ENCODE measurements at regions not wholly inside any gene's neighbourhood (a gene's known extent, or its start where the extent isn't known, plus 50 kb on each side); places are given as distances from the start of the nearest gene placed in this dataset.

- no peak for TF ChIP-seq POLR2G (IDR thresholded peaks at IDR 0.05; ENCODE audit: low read depth, low read length)
- no peak for TF ChIP-seq ZBTB43 (CRISPR knock-in tag; IDR thresholded peaks at IDR 0.05)
- TF ChIP-seq PHB (CRISPR knock-in tag; IDR thresholded peaks at IDR 0.05), result no peak
- no peak for TF ChIP-seq ZFP36 (IDR thresholded peaks at IDR 0.05; ENCODE audit: low read depth, low read length, partially characterized antibody)
- TF ChIP-seq MIER1 (IDR thresholded peaks at IDR 0.05; ENCODE audit: low read depth), result no peak
- 0% methylated on average over 4 of the region's 4 CpGs for WGBS (ENCODE audit: insufficient coverage, low coverage, missing lambda C conversion rate)
- intact Hi-C loops (cut with micrococcal nuclease), result no loop called here
- ATAC-seq (no peak), DNase-seq (ENCODE audit: extremely low read depth in 1 of 4, low spot score in 3 of 4) (no peak), FAIRE-seq (no peak)
- POLR2A ChIA-PET, result no interaction called here
- Histone ChIP-seq H3K9me3 (replicated peaks; ENCODE audit: control insufficient read depth, insufficient read depth, low read depth, low read length) (no peaks in the 10 kb centered on the region), H3K9me1 (ENCODE audit: control insufficient read depth, insufficient read depth, low read length) (no peaks in the 10 kb centered on the region), H3K27ac (ENCODE audit: extremely low read depth, low read depth, low read length) (no peak overlapping the region), H3K36me3 (ENCODE audit: control insufficient read depth, insufficient read depth, low read length) (no peaks in the 10 kb centered on the region), H3K4me1 (replicated peaks in 1 of 2; ENCODE audit: control insufficient read depth in 2 of 2, insufficient read depth in 2 of 2, low read length in 2 of 2) (no peaks in the 10 kb centered on the region), H3K27me3 (ENCODE audit: control insufficient read depth in 2 of 2, insufficient read depth in 2 of 2, low read length in 2 of 2) (no peaks in the 10 kb centered on the region), H3K9ac (ENCODE audit: insufficient read depth in 1 of 2, low read depth in 2 of 2, low read length in 2 of 2) (no peak overlapping the region), H3K79me2 (ENCODE audit: control insufficient read depth, insufficient read depth, low read length) (no peaks in the 10 kb centered on the region), H4K20me1 (replicated peaks; ENCODE audit: control insufficient read depth, insufficient read depth, low read length) (no peaks in the 10 kb centered on the region), H2AFZ (ENCODE audit: low read depth, low read length) (no peak overlapping the region), H3K4me3 (no peak overlapping the region), H3K4me2 (ENCODE audit: insufficient read depth, low read length) (no peak overlapping the region)
- no TSS peak for BruUV-seq (replicated peaks)
- CTCF ChIA-PET (ENCODE audit: low intra/inter-chr PET ratio), result no interaction called here
- in situ Hi-C loops (cut with MboI), result no loop called here
Observed at GRCh38 chr3:90221900-90222299, 1114.5 kb downstream of the EPHA3 start.

DNA sequence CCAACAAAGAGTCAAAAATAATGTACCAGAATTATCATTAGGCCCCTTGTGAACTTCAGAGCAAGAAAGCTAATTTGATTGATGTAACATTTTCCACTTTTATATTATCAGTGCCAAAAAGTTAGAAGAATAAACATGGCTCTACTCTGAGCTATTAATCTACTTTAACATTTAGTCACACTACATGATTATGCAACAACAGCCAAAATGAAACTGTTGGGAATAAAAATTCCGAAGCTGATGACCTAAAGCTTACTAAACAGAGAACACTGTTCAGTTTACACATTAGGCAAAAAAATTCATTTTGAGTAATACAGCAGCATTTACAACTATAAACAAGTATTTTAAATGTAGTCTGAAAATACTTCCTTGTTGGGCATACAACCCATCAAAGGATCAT, 1134.1 kb downstream of the EPHA3 start:
- H2AFZ ChIP-seq (ENCODE audit: low read depth, low read length), result no peak overlapping the region
- H3K4me3 ChIP-seq, result no peak overlapping the region
- intact Hi-C loops (cut with micrococcal nuclease), result no loop called here
- H3K27me3 ChIP-seq (ENCODE audit: control insufficient read depth in 2 of 2, insufficient read depth in 2 of 2, low read length in 2 of 2), result no peaks in the 10 kb centered on the region
- no peaks in the 10 kb centered on the region for H3K79me2 ChIP-seq (ENCODE audit: control insufficient read depth, insufficient read depth, low read length)
- H3K4me2 ChIP-seq (ENCODE audit: insufficient read depth, low read length), result no peak overlapping the region
- H3K4me1 ChIP-seq (replicated peaks in 1 of 2; ENCODE audit: control insufficient read depth in 2 of 2, insufficient read depth in 2 of 2, low read length in 2 of 2), result no peaks in the 10 kb centered on the region
- no peak for TF ChIP-seq SMAD3 (CRISPR knock-in tag; conservative IDR thresholded peaks at IDR 0.05)
- TF ChIP-seq CBX5 (IDR thresholded peaks at IDR 0.05; ENCODE audit: borderline replicate concordance, low read depth), result no peak
- no peak for TF ChIP-seq RFX5 (IDR thresholded peaks at IDR 0.05; ENCODE audit: low read depth, low read length)
- TF ChIP-seq, protein P1, sequence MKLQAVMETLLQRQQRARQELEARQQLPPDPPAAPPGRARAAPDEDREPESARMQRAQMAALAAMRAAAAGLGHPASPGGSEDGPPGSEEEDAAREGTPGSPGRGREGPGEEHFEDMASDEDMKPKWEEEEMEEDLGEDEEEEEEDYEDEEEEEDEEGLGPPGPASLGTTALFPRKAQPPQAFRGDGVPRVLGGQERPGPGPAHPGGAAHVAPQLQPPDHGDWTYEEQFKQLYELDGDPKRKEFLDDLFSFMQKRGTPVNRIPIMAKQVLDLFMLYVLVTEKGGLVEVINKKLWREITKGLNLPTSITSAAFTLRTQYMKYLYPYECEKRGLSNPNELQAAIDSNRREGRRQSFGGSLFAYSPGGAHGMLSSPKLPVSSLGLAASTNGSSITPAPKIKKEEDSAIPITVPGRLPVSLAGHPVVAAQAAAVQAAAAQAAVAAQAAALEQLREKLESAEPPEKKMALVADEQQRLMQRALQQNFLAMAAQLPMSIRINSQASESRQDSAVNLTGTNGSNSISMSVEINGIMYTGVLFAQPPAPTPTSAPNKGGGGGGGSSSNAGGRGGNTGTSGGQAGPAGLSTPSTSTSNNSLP (IDR thresholded peaks at IDR 0.05; ENCODE audit: borderline replicate concordance, low read depth, low read length), result no peak
- TF ChIP-seq EWSR1 (IDR thresholded peaks at IDR 0.05; ENCODE audit: borderline replicate concordance, low read depth, partially characterized antibody), result no peak
- no peak for TF ChIP-seq NEUROD1 (IDR thresholded peaks at IDR 0.05; ENCODE audit: borderline replicate concordance, low read depth, low read length, partially characterized antibody)
- no peak for TF ChIP-seq SUPT5H (IDR thresholded peaks at IDR 0.05)
- no peak for TF ChIP-seq SMC3 (conservative IDR thresholded peaks at IDR 0.05; ENCODE audit: insufficient read depth, low read depth, low read length)
- no peak for TF ChIP-seq TBL1XR1 (IDR thresholded peaks at IDR 0.05; ENCODE audit: low read length in 2 of 2)
- no peak for TF ChIP-seq ZFX (CRISPR knock-in tag; IDR thresholded peaks at IDR 0.05)
- TF ChIP-seq FOS (IDR thresholded peaks at IDR 0.05; ENCODE audit: extremely low read depth, insufficient read length), result no peak
- no peaks in the 10 kb centered on the region for H4K20me1 ChIP-seq (replicated peaks; ENCODE audit: control insufficient read depth, insufficient read depth, low read length)
- no peak overlapping the region for H3K9ac ChIP-seq (ENCODE audit: insufficient read depth in 1 of 2, low read depth in 2 of 2, low read length in 2 of 2)
- 0% methylated on average over 1 of the region's 1 CpG for WGBS (ENCODE audit: insufficient coverage, low coverage, missing lambda C conversion rate)
- BruUV-seq (replicated peaks), result no TSS peak
- no peak overlapping the region for H3K27ac ChIP-seq (ENCODE audit: extremely low read depth, low read depth, low read length)
- no peaks in the 10 kb centered on the region for H3K9me3 ChIP-seq (replicated peaks; ENCODE audit: control insufficient read depth, insufficient read depth, low read depth, low read length)
- no peak for FAIRE-seq
- H3K9me1 ChIP-seq (ENCODE audit: control insufficient read depth, insufficient read depth, low read length), result no peaks in the 10 kb centered on the region
- ATAC-seq, result no peak
- POLR2A ChIA-PET, result no interaction called here
- CTCF ChIA-PET (ENCODE audit: low intra/inter-chr PET ratio), result no interaction called here
- DNase-seq (ENCODE audit: extremely low read depth in 1 of 4, low spot score in 3 of 4), result no peak
- no peaks in the 10 kb centered on the region for H3K36me3 ChIP-seq (ENCODE audit: control insufficient read depth, insufficient read depth, low read length)
- in situ Hi-C loops (cut with MboI), result no loop called here
